ENCODE measurements at regions not wholly inside any gene's neighbourhood (a gene's known extent, or its start where the extent isn't known, plus 50 kb on each side); places are given as distances from the start of the nearest gene placed in this dataset.
"Not testable (repeated sequence)": the region's sequence is repeated elsewhere in the genome, so short reads cannot be mapped to it uniquely, and the experiment has no call there.

DNA sequence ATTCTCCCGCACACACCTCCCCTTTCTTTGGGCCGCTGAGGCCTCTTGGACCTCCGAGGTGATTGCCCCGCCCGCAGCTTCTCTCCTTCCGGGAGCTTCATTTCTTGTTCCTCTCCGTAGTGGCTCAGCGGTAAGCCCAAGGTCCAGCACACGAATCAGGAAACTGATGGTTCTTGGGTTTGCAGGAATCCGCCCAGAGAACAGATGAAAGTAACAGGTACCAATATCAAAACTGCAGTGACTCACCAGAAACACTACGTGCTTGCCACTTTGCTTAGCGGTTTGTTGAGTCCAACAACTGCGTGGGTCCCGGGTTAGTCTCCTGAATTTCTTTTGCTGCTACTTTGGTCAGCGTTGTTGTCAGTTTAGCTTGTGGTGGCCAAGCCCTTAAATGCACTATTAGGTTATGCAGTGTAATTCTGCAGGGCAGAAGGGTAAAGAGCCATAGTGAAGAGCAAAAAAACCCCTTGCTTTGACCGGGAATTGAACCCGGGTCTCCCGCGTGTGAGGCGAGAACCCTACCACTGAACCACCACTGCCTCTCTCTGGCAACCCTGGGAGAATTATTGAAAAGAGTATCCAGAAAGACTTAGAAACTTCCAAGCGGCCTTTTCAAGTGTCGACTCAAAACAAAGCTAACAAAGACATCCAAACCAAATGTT lies 74.2 kb upstream of the FCGR1A start:
- CTCF ChIA-PET; H3K36me3 Mint-ChIP-seq (ENCODE audit: low read depth); H3K4me1 Mint-ChIP-seq; POLR2A ChIA-PET; intact Hi-C loops (cut with DNase I, micrococcal nuclease); H3K27me3 Mint-ChIP-seq; H3K9me3 Mint-ChIP-seq (ENCODE audit: low read depth): not testable (repeated sequence)
- ATAC-seq (peak; percentile 81), DNase-seq (peak; percentile 67)
- peak overlapping the region; percentile 77 for H3K27ac Mint-ChIP-seq
- H3K4me3 Mint-ChIP-seq, result peak overlapping the region; percentile 63

- intact Hi-C loops (cut with DNase I, micrococcal nuclease); H3K4me3 Mint-ChIP-seq; H3K9me3 Mint-ChIP-seq (ENCODE audit: low read depth); POLR2A ChIA-PET; CTCF ChIA-PET; H3K27me3 Mint-ChIP-seq; H3K36me3 Mint-ChIP-seq (ENCODE audit: low read depth); H3K27ac Mint-ChIP-seq; H3K4me1 Mint-ChIP-seq; DNase-seq: not testable (repeated sequence)
- peak; percentile 27 for ATAC-seq
Observed at GRCh38 chr1:149711651-149712050, 70.8 kb upstream of the FCGR1A start.

DNA sequence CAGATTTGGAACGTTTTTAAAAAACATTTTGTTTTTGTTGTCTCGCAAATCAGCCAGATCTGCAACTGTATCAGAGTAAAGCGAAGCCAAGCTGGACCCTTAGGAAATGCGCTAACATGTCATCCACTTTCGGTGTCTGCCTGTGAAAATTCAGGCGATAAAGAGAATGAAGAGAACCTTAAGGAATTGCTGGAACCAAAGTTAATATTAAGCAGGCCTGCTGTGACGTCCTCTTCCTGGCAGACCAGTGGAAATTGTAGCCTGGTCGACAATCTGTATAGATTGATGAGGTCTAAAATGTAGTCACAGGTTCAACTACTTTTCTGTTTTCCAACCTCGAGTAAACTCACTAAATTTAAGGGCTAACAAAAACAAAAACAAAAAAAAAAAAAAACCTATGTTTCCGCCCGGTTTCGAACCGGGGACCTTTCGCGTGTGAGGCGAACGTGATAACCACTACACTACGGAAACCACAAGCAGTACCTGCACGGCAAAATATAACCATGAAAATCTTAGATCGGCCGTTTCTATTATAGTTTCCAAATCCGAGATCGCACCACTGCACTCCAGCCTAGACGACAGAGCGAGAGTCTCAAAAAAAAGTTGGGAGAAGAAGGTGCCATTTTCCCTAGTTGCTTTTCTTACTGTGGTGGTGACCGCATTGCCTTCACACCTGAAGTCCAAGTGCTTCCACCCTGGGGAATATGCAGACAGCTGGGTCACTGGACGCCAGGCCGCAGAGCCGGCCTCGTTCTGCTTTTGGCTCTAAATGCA lies 70.2 kb upstream of the FCGR1A start:
- H3K27me3 Mint-ChIP-seq; intact Hi-C loops (cut with DNase I, micrococcal nuclease); H3K9me3 Mint-ChIP-seq (ENCODE audit: low read depth); CTCF ChIA-PET; H3K36me3 Mint-ChIP-seq (ENCODE audit: low read depth); H3K4me1 Mint-ChIP-seq; H3K27ac Mint-ChIP-seq; POLR2A ChIA-PET; ATAC-seq; H3K4me3 Mint-ChIP-seq: not testable (repeated sequence)
- DNase-seq, result peak; percentile 62

DNA sequence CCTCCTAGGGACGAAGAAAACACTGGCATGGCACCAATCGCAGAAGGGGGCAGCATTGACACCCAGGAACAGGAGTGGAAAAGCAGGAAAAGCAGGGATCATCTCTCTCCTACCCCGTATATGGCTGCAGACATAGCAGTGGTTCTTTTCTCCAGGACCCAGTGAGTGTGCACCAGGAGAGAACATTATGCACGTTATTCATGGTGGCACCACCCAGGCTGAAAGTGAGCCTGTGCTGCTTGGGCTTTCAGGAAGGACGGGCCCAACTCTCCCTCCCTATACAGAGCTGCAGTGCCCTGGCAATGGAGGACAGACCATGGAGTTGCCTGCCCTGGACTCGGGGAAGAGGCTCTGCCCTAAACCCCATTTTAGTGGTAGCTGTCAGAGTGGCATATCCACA lies 69.0 kb upstream of the FCGR1A start:
- H3K27me3 Mint-ChIP-seq; H3K36me3 Mint-ChIP-seq (ENCODE audit: low read depth); H3K9me3 Mint-ChIP-seq (ENCODE audit: low read depth); H3K4me3 Mint-ChIP-seq; H3K27ac Mint-ChIP-seq; intact Hi-C loops (cut with DNase I, micrococcal nuclease); ATAC-seq; H3K4me1 Mint-ChIP-seq; CTCF ChIA-PET; DNase-seq; POLR2A ChIA-PET: not testable (repeated sequence)

- POLR2A ChIA-PET; DNase-seq; H3K27ac Mint-ChIP-seq; intact Hi-C loops (cut with DNase I, micrococcal nuclease); CTCF ChIA-PET; H3K4me1 Mint-ChIP-seq; ATAC-seq; H3K27me3 Mint-ChIP-seq; H3K36me3 Mint-ChIP-seq (ENCODE audit: low read depth); H3K9me3 Mint-ChIP-seq (ENCODE audit: low read depth); H3K4me3 Mint-ChIP-seq: not testable (repeated sequence)
Observed at GRCh38 chr1:149713952-149714351, 68.5 kb upstream of the FCGR1A start.

DNA sequence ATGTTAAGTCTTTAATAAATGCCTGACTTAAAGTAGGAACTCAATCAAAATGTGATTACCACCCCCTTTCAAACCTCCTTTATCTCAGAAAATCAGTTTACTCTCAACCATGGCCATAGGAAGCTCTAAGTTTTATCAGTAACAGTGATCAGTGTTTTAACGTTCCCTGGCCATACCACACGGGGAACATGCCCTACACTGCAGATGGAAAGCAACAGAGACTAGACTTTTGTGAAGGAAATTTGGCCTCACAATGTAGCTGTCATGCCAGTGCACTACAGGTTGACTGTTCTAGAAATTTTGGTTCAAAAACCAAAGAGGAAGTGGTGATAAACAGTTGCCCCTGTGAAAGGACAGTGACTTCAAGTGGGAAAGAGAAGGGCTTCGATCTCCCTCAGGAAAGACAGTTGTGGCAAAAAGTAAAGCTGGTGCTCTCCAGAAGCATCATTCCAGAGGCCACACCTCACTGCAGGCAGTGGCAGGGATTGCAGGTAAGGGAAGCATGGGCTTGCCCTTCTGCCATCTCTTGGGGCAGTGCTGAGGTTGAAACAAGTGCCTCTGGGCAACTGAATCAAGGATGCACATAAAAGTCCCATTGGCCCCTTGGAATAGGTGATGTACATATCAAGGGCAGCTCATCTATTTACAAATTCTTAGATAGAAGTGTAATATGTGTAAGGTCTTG lies 57.7 kb upstream of the FCGR1A start:
- intact Hi-C loops (cut with DNase I, micrococcal nuclease); H3K4me1 Mint-ChIP-seq; POLR2A ChIA-PET; ATAC-seq; CTCF ChIA-PET; DNase-seq; H3K36me3 Mint-ChIP-seq (ENCODE audit: low read depth); H3K9me3 Mint-ChIP-seq (ENCODE audit: low read depth); H3K27ac Mint-ChIP-seq; H3K27me3 Mint-ChIP-seq; H3K4me3 Mint-ChIP-seq: not testable (repeated sequence)

GRCh38 chr1:149726688-149727087 lies 55.8 kb upstream of the FCGR1A start:
- H3K9me3 Mint-ChIP-seq (ENCODE audit: low read depth); H3K36me3 Mint-ChIP-seq (ENCODE audit: low read depth); ATAC-seq; CTCF ChIA-PET; H3K4me1 Mint-ChIP-seq; H3K27ac Mint-ChIP-seq; DNase-seq; POLR2A ChIA-PET; intact Hi-C loops (cut with DNase I, micrococcal nuclease); H3K4me3 Mint-ChIP-seq; H3K27me3 Mint-ChIP-seq: not testable (repeated sequence)

DNA sequence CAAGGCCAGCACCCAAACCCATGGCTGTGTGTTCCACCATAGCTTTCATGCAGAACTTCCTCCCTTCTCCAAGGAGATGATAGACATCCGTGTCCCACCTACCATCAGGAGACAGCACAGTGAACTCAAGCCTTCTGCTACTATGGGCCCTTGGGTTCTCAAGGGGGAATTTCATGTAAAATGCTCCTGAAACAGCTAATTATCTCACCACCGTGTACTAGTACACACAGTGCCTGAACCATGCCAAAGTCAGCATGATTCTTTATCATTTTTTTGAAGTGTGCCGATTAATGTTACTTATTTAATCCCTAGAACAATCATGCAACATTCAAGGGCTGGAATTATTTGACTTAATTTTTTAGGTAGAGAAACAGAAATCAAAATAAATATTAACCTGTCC lies 53.9 kb upstream of the FCGR1A start:
- DNase-seq; H3K36me3 Mint-ChIP-seq (ENCODE audit: low read depth); H3K9me3 Mint-ChIP-seq (ENCODE audit: low read depth); H3K4me3 Mint-ChIP-seq; ATAC-seq; H3K4me1 Mint-ChIP-seq; POLR2A ChIA-PET; CTCF ChIA-PET; intact Hi-C loops (cut with DNase I, micrococcal nuclease); H3K27ac Mint-ChIP-seq; H3K27me3 Mint-ChIP-seq: not testable (repeated sequence)
